HG03064 (cell line): ENCODE measurements at regions not wholly inside any gene's neighbourhood (a gene's known extent, or its start where the extent isn't known, plus 50 kb on each side); places are given as distances from the start of the nearest gene placed in this dataset.

Experiments
- ATAC-seq: cut with Tn5 transposase; IDR thresholded peaks from one replicate; pipeline ENCODE4 v1.9.1; 2021; ENCODE audit warnings: low read depth; ENCODE audit not compliant: unreplicated experiment

GRCh38 chr20:40111282-40111681 lies 577.8 kb downstream of the MAFB start:
- ATAC-seq = no peak

- no peak for ATAC-seq
These were observed 578.7 kb downstream of the MAFB start for GRCh38 chr20:40110311-40110831.

GRCh38 chr20:40109136-40109535 lies 579.9 kb downstream of the MAFB start:
- no peak for ATAC-seq

GRCh38 chr20:40108321-40108720 lies 580.7 kb downstream of the MAFB start:
- ATAC-seq = no peak

- no peak for ATAC-seq
These were observed 584.1 kb downstream of the MAFB start for GRCh38 chr20:40104959-40105358.

- ATAC-seq = no peak
These were observed 585.6 kb downstream of the MAFB start for GRCh38 chr20:40103420-40103819.

- no peak for ATAC-seq
These were observed 587.5 kb downstream of the MAFB start for GRCh38 chr20:40101560-40101959.

GRCh38 chr20:40100261-40100660 lies 588.8 kb downstream of the MAFB start:
- no peak for ATAC-seq

- ATAC-seq = no peak
These were observed 598.8 kb downstream of the MAFB start for GRCh38 chr20:40090236-40090635.

- no peak for ATAC-seq
These were observed 601.5 kb downstream of the MAFB start for GRCh38 chr20:40087496-40087895.

GRCh38 chr20:40085513-40085912 lies 603.5 kb downstream of the MAFB start:
- ATAC-seq = no peak

- ATAC-seq = no peak
These were observed 606.6 kb downstream of the MAFB start for GRCh38 chr20:40082436-40082835.

- ATAC-seq = no peak
These were observed 607.4 kb downstream of the MAFB start for GRCh38 chr20:40081653-40082052.

- ATAC-seq = no peak
These were observed 608.9 kb downstream of the MAFB start for GRCh38 chr20:40080041-40080652.

- ATAC-seq = no peak
These were observed 615.4 kb downstream of the MAFB start for GRCh38 chr20:40073535-40074111.

- ATAC-seq = no peak
These were observed 616.1 kb downstream of the MAFB start for GRCh38 chr20:40072907-40073306.

- no peak for ATAC-seq
These were observed 632.9 kb downstream of the MAFB start for GRCh38 chr20:40056171-40056570.

- no peak for ATAC-seq
These were observed 633.3 kb downstream of the MAFB start for GRCh38 chr20:40055711-40056110.

GRCh38 chr20:40054311-40054710 lies 634.7 kb downstream of the MAFB start:
- no peak for ATAC-seq

GRCh38 chr20:40050596-40050995 lies 638.4 kb downstream of the MAFB start:
- ATAC-seq = no peak

- no peak for ATAC-seq
These were observed 639.2 kb downstream of the MAFB start for GRCh38 chr20:40049854-40050253.

- no peak for ATAC-seq
These were observed 642.3 kb downstream of the MAFB start for GRCh38 chr20:40046703-40047102.
